8988T (cell line): ENCODE measurements at regions not wholly inside any gene's neighbourhood (a gene's known extent, or its start where the extent isn't known, plus 50 kb on each side); places are given as distances from the start of the nearest gene placed in this dataset.

Experiments used
- DNase-seq: peaks from one replicate; pipeline ENCODE4 v3.0.0; 2011

GRCh38 chr9:16247188-16247875 lies 623.1 kb downstream of the BNC2 start:
- no peak for DNase-seq

- no peak for DNase-seq
These were observed 621.6 kb downstream of the BNC2 start for GRCh38 chr9:16248822-16249221.

- DNase-seq = no peak
These were observed 617.9 kb downstream of the BNC2 start for GRCh38 chr9:16252616-16253015.

GRCh38 chr9:16254674-16255073 lies 615.8 kb downstream of the BNC2 start:
- DNase-seq = no peak

- no peak for DNase-seq
These were observed 615.3 kb downstream of the BNC2 start for GRCh38 chr9:16255217-16255616.

- no peak for DNase-seq
These were observed 612.9 kb downstream of the BNC2 start for GRCh38 chr9:16257604-16258003.

GRCh38 chr9:16258191-16258590 lies 612.3 kb downstream of the BNC2 start:
- no peak for DNase-seq

- DNase-seq = no peak
These were observed 611.8 kb downstream of the BNC2 start for GRCh38 chr9:16258708-16259107.

GRCh38 chr9:16262477-16263261 lies 607.8 kb downstream of the BNC2 start:
- DNase-seq = no peak

GRCh38 chr9:16265688-16266087 lies 604.8 kb downstream of the BNC2 start:
- DNase-seq = no peak

GRCh38 chr9:16266648-16267276 lies 603.7 kb downstream of the BNC2 start:
- DNase-seq = no peak

- no peak for DNase-seq
These were observed 603.0 kb downstream of the BNC2 start for GRCh38 chr9:16267281-16268066.

GRCh38 chr9:16268067-16268881 lies 602.2 kb downstream of the BNC2 start:
- DNase-seq = no peak

- DNase-seq = no peak
These were observed 598.5 kb downstream of the BNC2 start for GRCh38 chr9:16271967-16272366.

GRCh38 chr9:16272776-16273175 lies 597.7 kb downstream of the BNC2 start:
- no peak for DNase-seq

GRCh38 chr9:16275795-16276624 lies 594.5 kb downstream of the BNC2 start:
- no peak for DNase-seq

- no peak for DNase-seq
These were observed 593.6 kb downstream of the BNC2 start for GRCh38 chr9:16276866-16277265.

GRCh38 chr9:16277471-16277960 lies 593.0 kb downstream of the BNC2 start:
- DNase-seq = no peak

- DNase-seq = no peak
These were observed 592.0 kb downstream of the BNC2 start for GRCh38 chr9:16278326-16278999.

GRCh38 chr9:16281707-16282106 lies 588.8 kb downstream of the BNC2 start:
- DNase-seq = no peak

GRCh38 chr9:16282216-16282615 lies 588.3 kb downstream of the BNC2 start:
- no peak for DNase-seq
